H1 (cell line): ENCODE measurements at regions not wholly inside any gene's neighbourhood (a gene's known extent, or its start where the extent isn't known, plus 50 kb on each side); places are given as distances from the start of the nearest gene placed in this dataset.

Experiments used
- CTCF ChIA-PET: fragments of 300-600 bp; sonication (Branson Sonifier 250); formaldehyde crosslinking; loops from one replicate; lab custom pipeline; 2021; ENCODE audit not compliant: partially characterized antibody; lab: Charles Lee
- POLR2A ChIA-PET: fragments of 300-600 bp; sonication (Branson Sonifier 250); formaldehyde crosslinking; loops from one replicate; lab custom pipeline; 2021; ENCODE audit warnings: inconsistent platforms; ENCODE audit not compliant: partially characterized antibody; lab: Charles Lee
- DNase-seq, 2 experiments: peaks; one replicate each; pipeline versions ENCODE4 v3.0.0 to v3.0.0-alpha.2; 2010 to 2022; ENCODE audit warnings: low spot score in 2 of 2, low read depth in 1 of 2, mixed read lengths in 1 of 2
- FAIRE-seq: peaks from 2 replicates; lab custom pipeline; 2011; peaks lifted over from hg19 to GRCh38; lab: Jason Lieb, UNC
- H2AFZ ChIP-seq: 2 replicates; pipeline ENCODE4 v1.8.1; 2012; ENCODE audit warnings: low read length, inconsistent platforms
- H2AK5ac ChIP-seq: 2 replicates; pipeline ENCODE4 v1.6.1; 2013; ENCODE audit warnings: low read depth, low read length
- H2BK120ac ChIP-seq: replicated peaks from 2 replicates; pipeline ENCODE3; 2013; ENCODE audit warnings: low read depth, low read length, inconsistent platforms
- H2BK12ac ChIP-seq: 2 replicates; pipeline ENCODE4 v1.6.1; 2013; ENCODE audit warnings: low read depth, low read length
- H2BK15ac ChIP-seq: 2 replicates; pipeline ENCODE4 v1.6.1; 2013; ENCODE audit warnings: low read length
- H2BK20ac ChIP-seq: 2 replicates; pipeline ENCODE4 v1.6.1; 2013; ENCODE audit warnings: low read length
- H2BK5ac ChIP-seq: 2 replicates; pipeline ENCODE4 v1.6.1; 2013; ENCODE audit warnings: low read depth, low read length
- H3K14ac ChIP-seq: 2 replicates; pipeline ENCODE4 v1.6.1; 2013; ENCODE audit warnings: inconsistent platforms; ENCODE audit not compliant: insufficient read length
- H3K18ac ChIP-seq: 2 replicates; pipeline ENCODE4 v1.6.1; 2013; ENCODE audit warnings: low read length; ENCODE audit errors: extremely low read depth
- H3K23ac ChIP-seq: 2 replicates; pipeline ENCODE4 v1.6.1; 2013; ENCODE audit warnings: inconsistent platforms; ENCODE audit not compliant: insufficient read length
- H3K23me2 ChIP-seq: 2 replicates; pipeline ENCODE4 v1.6.1; 2013; ENCODE audit warnings: low read depth, low read length
- H3K27ac ChIP-seq: 2 replicates; pipeline ENCODE4 v1.6.1; 2011; ENCODE audit warnings: low read depth, low read length, inconsistent platforms
- H3K27me3 ChIP-seq, 4 experiments: replicated peaks in 1 of 4; 1 replicate in 1 of 4; 2 replicates in 3 of 4; pipeline versions ENCODE4 v1.6.1 to v1.8.1; 2011 to 2013; ENCODE audit warnings: low read length in 3 of 4, mild to moderate bottlenecking in 3 of 4, inconsistent platforms in 2 of 4, mixed read lengths in 2 of 4, moderate library complexity in 1 of 4; ENCODE audit not compliant: control insufficient read depth in 3 of 4, insufficient read depth in 3 of 4; ENCODE audit errors: extremely low read depth in 1 of 4
- H3K36me3 ChIP-seq, 4 experiments: 2 replicates each; pipeline versions ENCODE4 v1.6.1 to v1.8.1; 2011 to 2013; ENCODE audit warnings: mild to moderate bottlenecking in 4 of 4, low read length in 3 of 4, moderate library complexity in 2 of 4, control low read depth in 1 of 4, inconsistent platforms in 1 of 4; ENCODE audit not compliant: insufficient read depth in 4 of 4, control insufficient read depth in 2 of 4
- H3K4ac ChIP-seq: replicated peaks from 2 replicates; pipeline ENCODE3; 2013; ENCODE audit warnings: low read length, low read depth, mixed read lengths, inconsistent platforms; ENCODE audit not compliant: insufficient read length
- H3K4me1 ChIP-seq, 4 experiments: replicated peaks in 1 of 4; 1 replicate in 1 of 4; 2 replicates in 3 of 4; pipeline versions ENCODE4 v1.6.1 to v1.8.1; 2011 to 2013; ENCODE audit warnings: low read length in 3 of 4, inconsistent platforms in 2 of 4, mixed read lengths in 1 of 4; ENCODE audit not compliant: insufficient read depth in 4 of 4, control insufficient read depth in 3 of 4
- H3K4me2 ChIP-seq, 2 experiments: 2 replicates each; pipeline versions ENCODE4 v1.6.1 to v1.8.1; 2011 to 2013; ENCODE audit warnings: low read depth in 2 of 2, low read length in 2 of 2, control low read depth in 1 of 2, inconsistent platforms in 1 of 2, mild to moderate bottlenecking in 1 of 2; ENCODE audit not compliant: insufficient read depth in 1 of 2
- H3K4me3 ChIP-seq, 4 experiments: fragments of 200-600, 300-600 bp in 1 of 4; sonication (generic), shearing (Covaris generic), sonication (Bioruptor Twin) in 1 of 4; 2 replicates each; pipeline versions ENCODE4 v1.5.1 to v1.8.1; 2011 to 2016; ENCODE audit warnings: low read length in 4 of 4, low read depth in 3 of 4, control low read depth in 2 of 4, inconsistent platforms in 2 of 4, mild to moderate bottlenecking in 2 of 4, mixed read lengths in 1 of 4, moderate library complexity in 1 of 4; ENCODE audit not compliant: insufficient read depth in 2 of 4; ENCODE audit errors: extremely low read depth in 1 of 4
- H3K56ac ChIP-seq: replicated peaks from 2 replicates; pipeline ENCODE3; 2013; ENCODE audit warnings: low read depth, mild to moderate bottlenecking, mixed read lengths, low read length, inconsistent platforms; ENCODE audit not compliant: insufficient read length
- H3K79me1 ChIP-seq: 2 replicates; pipeline ENCODE4 v1.6.1; 2013; ENCODE audit warnings: low read depth, low read length, control low read depth
- H3K79me2 ChIP-seq, 2 experiments: 2 replicates each; pipeline versions ENCODE4 v1.6.1 to v1.8.1; 2012 to 2013; ENCODE audit warnings: low read length in 2 of 2, mild to moderate bottlenecking in 2 of 2, inconsistent platforms in 1 of 2; ENCODE audit not compliant: insufficient read depth in 2 of 2, control insufficient read depth in 1 of 2
- H3K9ac ChIP-seq, 4 experiments: replicated peaks in 1 of 4; 1 replicate in 1 of 4; 2 replicates in 3 of 4; pipeline versions ENCODE4 v1.6.1 to v1.8.1; 2011 to 2013; ENCODE audit warnings: low read depth in 3 of 4, low read length in 3 of 4, control low read depth in 2 of 4, mild to moderate bottlenecking in 2 of 4, moderate library complexity in 2 of 4, inconsistent platforms in 1 of 4; ENCODE audit errors: extremely low read depth in 1 of 4
- H3K9me3 ChIP-seq, 2 experiments: 2 replicates each; pipeline versions ENCODE4 v1.6.1 to v1.8.1; 2012 to 2013; ENCODE audit warnings: mild to moderate bottlenecking in 2 of 2, moderate library complexity in 2 of 2, control low read depth in 1 of 2, inconsistent platforms in 1 of 2, low read depth in 1 of 2, low read length in 1 of 2, mixed read lengths in 1 of 2; ENCODE audit not compliant: insufficient read depth in 2 of 2
- H4K20me1 ChIP-seq, 2 experiments: replicated peaks in 1 of 2; 2 replicates each; pipeline versions ENCODE3 to v1.8.1; 2011 to 2013; ENCODE audit warnings: inconsistent platforms in 2 of 2, low read length in 2 of 2, mild to moderate bottlenecking in 1 of 2; ENCODE audit not compliant: insufficient read depth in 2 of 2, control insufficient read depth in 1 of 2
- H4K5ac ChIP-seq: 2 replicates; pipeline ENCODE4 v1.6.1; 2013; ENCODE audit warnings: low read length, low read depth, mixed read lengths, inconsistent platforms; ENCODE audit not compliant: insufficient read length
- H4K8ac ChIP-seq: 2 replicates; pipeline ENCODE4 v1.8.0; 2013; ENCODE audit warnings: mild to moderate bottlenecking, moderate library complexity, low read length, inconsistent platforms; ENCODE audit not compliant: insufficient read depth; ENCODE audit errors: extremely low read depth
- H4K91ac ChIP-seq: replicated peaks from 2 replicates; pipeline ENCODE3; 2013; ENCODE audit warnings: low read length, mixed read lengths, inconsistent platforms; ENCODE audit not compliant: insufficient read length
- CHD1 ChIP-seq: IDR thresholded peaks from 2 replicates; pipeline ENCODE4 v1.6.1; 2012; ENCODE audit warnings: low read depth, low read length, improper control_type of control experiment
- POU5F1 ChIP-seq: IDR thresholded peaks from 2 replicates; pipeline ENCODE4 v1.6.1; 2011; ENCODE audit warnings: low read depth, mild to moderate bottlenecking, low read length, moderate library complexity
- RFX5 ChIP-seq: IDR thresholded peaks from 2 replicates; pipeline ENCODE4 v1.6.1; 2011; ENCODE audit warnings: low read depth, low read length, improper control_type of control experiment, borderline replicate concordance
- SAP30 ChIP-seq: fragments of 300-600 bp; sonication (generic); IDR thresholded peaks from 2 replicates; pipeline ENCODE4 v1.7.1; 2012; ENCODE audit warnings: low read length, moderate library complexity, mild to moderate bottlenecking, inconsistent platforms; ENCODE audit not compliant: insufficient read depth, insufficient replicate concordance
- SIN3A ChIP-seq, 2 experiments: IDR thresholded peaks in 1 of 2; conservative IDR thresholded peaks in 1 of 2; 2 replicates each; pipeline ENCODE4 v1.6.1; 2011 to 2012; ENCODE audit warnings: low read length in 2 of 2, improper control_type of control experiment in 1 of 2, low read depth in 1 of 2, mild to moderate bottlenecking in 1 of 2
- SRF ChIP-seq: IDR thresholded peaks from 2 replicates; pipeline ENCODE4 v1.6.1; 2011; ENCODE audit warnings: mild to moderate bottlenecking, low read depth, low read length, moderate library complexity
- WGBS, 2 experiments: shearing (Covaris generic) in 1 of 2; methylation state at CpG; one replicate each; pipeline versions ENCODE4 v1.1.6 to v1.1.7; 2013 to 2015; ENCODE audit warnings: low lambda C conversion rate in 2 of 2, mixed read lengths in 2 of 2, inconsistent platforms in 1 of 2, low coverage in 1 of 2, missing lambda C conversion rate in 1 of 2; ENCODE audit not compliant: insufficient replicate concordance in 2 of 2, insufficient coverage in 1 of 2, insufficient read length in 1 of 2; ENCODE audit errors: extremely low coverage in 1 of 2, missing lambda C conversion rate in 1 of 2; 5-methylcytosine and 5-hydroxymethylcytosine counted together

DNA sequence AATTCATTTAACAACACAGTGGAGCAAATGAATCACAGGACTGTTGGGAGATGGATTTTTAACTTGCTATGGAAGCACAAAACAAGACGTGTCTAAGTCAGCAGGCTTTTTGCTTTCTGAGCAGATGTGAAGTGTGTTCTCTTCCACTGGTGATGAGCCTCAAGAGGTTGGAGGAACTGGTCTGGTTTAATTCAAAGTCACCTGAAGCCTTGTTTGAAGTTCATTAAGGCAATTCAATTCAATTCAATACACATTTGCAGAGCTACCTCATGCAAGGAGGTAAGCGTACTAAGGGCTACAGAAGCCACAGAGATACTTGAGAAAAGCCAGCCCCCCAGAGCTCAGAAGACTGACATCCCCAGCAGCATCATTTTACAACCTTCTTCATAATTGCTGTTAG, 68.4 kb upstream of the PALS2 start:
- H3K9ac ChIP-seq: no peak overlapping the region
- 89% methylated on average over 2 of the region's 2 CpGs; no CpG with 5 or more reads in 1 of the 2 experiments for WGBS, 2 experiments
- no peak overlapping the region for H3K4ac ChIP-seq
- ChIA-PET CTCF (interaction anchor here (0.9 to 1.3 kb wide), 2 partner anchors 14 to 161 kb away, joined by 3 read pairs; no protein-coding TSS in a partner anchor), POLR2A (interaction anchor here (0.8 to 2.0 kb wide), 2 partner anchors 16 to 96 kb away, joined by 5 to 7 read pairs; no protein-coding TSS in a partner anchor)
- H3K23me2 ChIP-seq: no peaks in the 10 kb centered on the region
- no peak overlapping the region for H2BK5ac ChIP-seq
- H4K91ac ChIP-seq: no peak overlapping the region
- H3K27me3 ChIP-seq: no peaks in the 10 kb centered on the region
- 0 out of 2 replicates have a peak overlapping the region, but pooled peaks have one; percentile 5 for H2BK15ac ChIP-seq
- no peak for DNase-seq
- no peak overlapping the region for H4K5ac ChIP-seq
- H4K8ac ChIP-seq: no peak overlapping the region
- no peak overlapping the region for H3K18ac ChIP-seq
- no peak overlapping the region for H3K14ac ChIP-seq
- no peak overlapping the region for H3K27ac ChIP-seq
- peak; percentile 58 for FAIRE-seq
- H2AK5ac ChIP-seq: no peak overlapping the region
- no peak overlapping the region for H3K4me3 ChIP-seq
- H3K4me2 ChIP-seq: no peak overlapping the region
- no peaks in the 10 kb centered on the region for H4K20me1 ChIP-seq
- H3K56ac ChIP-seq: no peak overlapping the region
- peak overlapping the region; percentile 55; the same call in 1 of the 2 replicates for H2BK12ac ChIP-seq
- no peaks in the 10 kb centered on the region for H3K36me3 ChIP-seq
- H2AFZ ChIP-seq: no peak overlapping the region
- H3K79me2 ChIP-seq: no peaks in the 10 kb centered on the region
- H2BK20ac ChIP-seq: peak overlapping the region; percentile 49; the same call in 1 of the 2 replicates
- no peaks in the 10 kb centered on the region for H3K9me3 ChIP-seq
- H3K23ac ChIP-seq: no peak overlapping the region
- no peaks in the 10 kb centered on the region for H3K79me1 ChIP-seq
- H3K4me1 ChIP-seq: peaks cover 3 to 7% (median 5%) of the 10 kb centered on the region in 4 experiments
- no peak overlapping the region for H2BK120ac ChIP-seq
- TF ChIP-seq RFX5: no peak
- no peak for TF ChIP-seq POU5F1
- no peak for TF ChIP-seq CHD1
- no peak for TF ChIP-seq SIN3A (conservative IDR thresholded peaks at IDR 0.05 in 1 of 2, IDR thresholded peaks at IDR 0.05 in 1 of 2; ENCODE audit: low read depth in 1 of 2, low read length in 2 of 2)
- no peak for TF ChIP-seq SRF
- TF ChIP-seq SAP30: no peak
